Lower leg skin (tissue), 3 donors: ENCODE measurements at regions not wholly inside any gene's neighbourhood (a gene's known extent, or its start where the extent isn't known, plus 50 kb on each side); places are given as distances from the start of the nearest gene placed in this dataset.
"Not testable (repeated sequence)": the region's sequence is repeated elsewhere in the genome, so short reads cannot be mapped to it uniquely, and the experiment has no call there.

Source experiments
- POLR2A ChIP-seq, 2 donors: fragments of 450-650 bp; IDR thresholded peaks; one replicate each; pipeline ENCODE4 v1.6.1; 2016 to 2017; ENCODE audit warnings: antibody characterized with exemption in 2 of 2, mild to moderate bottlenecking in 1 of 2, moderate library complexity in 1 of 2
- TF ChIP-seq, protein P1 (sequence below), 3 donors: fragments of 450-650 bp; IDR thresholded peaks; one replicate each; pipeline ENCODE4 v1.5.1; 2016; ENCODE audit warnings: antibody characterized with exemption in 3 of 3, mild to moderate bottlenecking in 3 of 3, moderate library complexity in 2 of 3

DNA sequence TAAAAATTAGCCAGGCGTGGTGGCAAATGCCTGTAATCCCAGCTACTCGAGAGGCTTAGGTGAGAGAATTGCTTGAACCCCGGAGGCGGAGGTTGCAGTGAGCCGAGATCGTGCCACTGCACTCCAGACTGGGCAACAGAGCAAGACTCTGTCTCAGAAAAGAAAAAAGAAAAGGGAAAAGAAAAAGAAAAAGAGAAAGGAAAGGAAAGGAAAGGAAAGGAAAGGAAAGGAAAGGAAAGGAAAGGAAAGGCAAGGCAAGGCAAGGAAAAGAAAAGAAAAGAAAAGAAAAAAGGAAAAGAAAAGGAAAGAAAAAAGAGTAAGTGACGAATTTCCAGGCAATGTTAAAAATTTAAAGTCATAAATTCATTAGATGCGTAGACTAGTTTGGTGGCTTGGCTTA, 250.1 kb upstream of the MAGEB16 start:
- TF ChIP-seq, protein P1, sequence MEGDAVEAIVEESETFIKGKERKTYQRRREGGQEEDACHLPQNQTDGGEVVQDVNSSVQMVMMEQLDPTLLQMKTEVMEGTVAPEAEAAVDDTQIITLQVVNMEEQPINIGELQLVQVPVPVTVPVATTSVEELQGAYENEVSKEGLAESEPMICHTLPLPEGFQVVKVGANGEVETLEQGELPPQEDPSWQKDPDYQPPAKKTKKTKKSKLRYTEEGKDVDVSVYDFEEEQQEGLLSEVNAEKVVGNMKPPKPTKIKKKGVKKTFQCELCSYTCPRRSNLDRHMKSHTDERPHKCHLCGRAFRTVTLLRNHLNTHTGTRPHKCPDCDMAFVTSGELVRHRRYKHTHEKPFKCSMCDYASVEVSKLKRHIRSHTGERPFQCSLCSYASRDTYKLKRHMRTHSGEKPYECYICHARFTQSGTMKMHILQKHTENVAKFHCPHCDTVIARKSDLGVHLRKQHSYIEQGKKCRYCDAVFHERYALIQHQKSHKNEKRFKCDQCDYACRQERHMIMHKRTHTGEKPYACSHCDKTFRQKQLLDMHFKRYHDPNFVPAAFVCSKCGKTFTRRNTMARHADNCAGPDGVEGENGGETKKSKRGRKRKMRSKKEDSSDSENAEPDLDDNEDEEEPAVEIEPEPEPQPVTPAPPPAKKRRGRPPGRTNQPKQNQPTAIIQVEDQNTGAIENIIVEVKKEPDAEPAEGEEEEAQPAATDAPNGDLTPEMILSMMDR (IDR thresholded peaks at IDR 0.05) = not testable (repeated sequence)
- TF ChIP-seq POLR2A (IDR thresholded peaks at IDR 0.05) = not testable (repeated sequence)
